SK-N-SH treated with all-trans-retinoic acid at 6 μM for 48 hours (cell line): ENCODE measurements at regions not wholly inside any gene's neighbourhood (a gene's known extent, or its start where the extent isn't known, plus 50 kb on each side); places are given as distances from the start of the nearest gene placed in this dataset.

Experiments
- ARNTL ChIP-seq: fragments of 450-650 bp; formaldehyde crosslinking; IDR thresholded peaks from 2 replicates; pipeline ENCODE4 v1.5.0; 2020; ENCODE audit warnings: low read depth, mild to moderate bottlenecking, moderate library complexity, borderline replicate concordance
- GLIS3 ChIP-seq: fragments of 250-450 bp; sonication (Bioruptor Pico); IDR thresholded peaks from 2 replicates; pipeline ENCODE4 v1.5.0; 2020; ENCODE audit warnings: mild to moderate bottlenecking, moderate library complexity
- RARB ChIP-seq: fragments of 250-450 bp; sonication (Bioruptor Pico); IDR thresholded peaks from 2 replicates; pipeline ENCODE4 v1.8.0; 2021; ENCODE audit warnings: mild to moderate bottlenecking, moderate library complexity
- TF ChIP-seq, protein P1 (sequence below): fragments of 250-450 bp; sonication (Bioruptor Pico); IDR thresholded peaks from 2 replicates; pipeline ENCODE4 v1.5.0; 2020; ENCODE audit warnings: mild to moderate bottlenecking, moderate library complexity

DNA sequence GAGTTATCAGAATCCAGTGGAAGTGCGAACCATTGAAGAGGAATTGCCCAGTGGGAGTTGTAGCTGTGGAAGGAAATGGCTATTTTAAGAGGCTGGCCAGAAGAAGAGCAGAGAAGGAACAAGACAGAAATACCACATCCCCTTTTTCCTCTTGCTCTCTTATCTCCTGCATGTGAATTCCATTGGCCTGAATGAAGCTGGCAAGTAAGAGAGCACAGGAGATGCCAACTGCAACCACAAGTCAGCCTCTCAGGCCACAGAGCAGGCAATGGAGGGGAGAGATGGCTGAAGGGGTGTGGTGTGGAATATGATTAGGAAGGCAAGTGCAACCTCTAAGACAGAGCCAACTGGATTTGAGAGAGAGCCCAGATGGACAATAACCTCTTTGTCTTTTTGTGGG lies 362.7 kb upstream of the IMPG1 start:
- TF ChIP-seq, protein P1, sequence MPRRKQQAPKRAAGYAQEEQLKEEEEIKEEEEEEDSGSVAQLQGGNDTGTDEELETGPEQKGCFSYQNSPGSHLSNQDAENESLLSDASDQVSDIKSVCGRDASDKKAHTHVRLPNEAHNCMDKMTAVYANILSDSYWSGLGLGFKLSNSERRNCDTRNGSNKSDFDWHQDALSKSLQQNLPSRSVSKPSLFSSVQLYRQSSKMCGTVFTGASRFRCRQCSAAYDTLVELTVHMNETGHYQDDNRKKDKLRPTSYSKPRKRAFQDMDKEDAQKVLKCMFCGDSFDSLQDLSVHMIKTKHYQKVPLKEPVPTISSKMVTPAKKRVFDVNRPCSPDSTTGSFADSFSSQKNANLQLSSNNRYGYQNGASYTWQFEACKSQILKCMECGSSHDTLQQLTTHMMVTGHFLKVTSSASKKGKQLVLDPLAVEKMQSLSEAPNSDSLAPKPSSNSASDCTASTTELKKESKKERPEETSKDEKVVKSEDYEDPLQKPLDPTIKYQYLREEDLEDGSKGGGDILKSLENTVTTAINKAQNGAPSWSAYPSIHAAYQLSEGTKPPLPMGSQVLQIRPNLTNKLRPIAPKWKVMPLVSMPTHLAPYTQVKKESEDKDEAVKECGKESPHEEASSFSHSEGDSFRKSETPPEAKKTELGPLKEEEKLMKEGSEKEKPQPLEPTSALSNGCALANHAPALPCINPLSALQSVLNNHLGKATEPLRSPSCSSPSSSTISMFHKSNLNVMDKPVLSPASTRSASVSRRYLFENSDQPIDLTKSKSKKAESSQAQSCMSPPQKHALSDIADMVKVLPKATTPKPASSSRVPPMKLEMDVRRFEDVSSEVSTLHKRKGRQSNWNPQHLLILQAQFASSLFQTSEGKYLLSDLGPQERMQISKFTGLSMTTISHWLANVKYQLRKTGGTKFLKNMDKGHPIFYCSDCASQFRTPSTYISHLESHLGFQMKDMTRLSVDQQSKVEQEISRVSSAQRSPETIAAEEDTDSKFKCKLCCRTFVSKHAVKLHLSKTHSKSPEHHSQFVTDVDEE (CRISPR knock-in tag) = no peak
- no peak for TF ChIP-seq ARNTL (CRISPR knock-in tag)
- TF ChIP-seq RARB = no peak
- TF ChIP-seq GLIS3 (CRISPR knock-in tag) = no peak
